Loucy (cell line): ENCODE measurements at regions not wholly inside any gene's neighbourhood (a gene's known extent, or its start where the extent isn't known, plus 50 kb on each side); places are given as distances from the start of the nearest gene placed in this dataset.

ENCODE experiments used
- H2AFZ ChIP-seq: fragments of 200-600 bp; sonication (generic); 2 replicates; pipeline ENCODE4 v1.6.0; 2016; ENCODE audit warnings: antibody characterized with exemption, mild to moderate bottlenecking, low read length, moderate library complexity
- H3F3A ChIP-seq: fragments of 200-600 bp; 2 replicates; pipeline ENCODE4 v1.6.0; 2016; ENCODE audit warnings: antibody characterized with exemption, low read depth, mild to moderate bottlenecking
- H3K27me3 ChIP-seq: fragments of 200-600 bp; sonication (generic); 2 replicates; pipeline ENCODE4 v1.6.1; 2014; ENCODE audit warnings: low read length, mild to moderate bottlenecking; ENCODE audit not compliant: insufficient read depth, poor library complexity, severe bottlenecking
- H3K36me3 ChIP-seq: fragments of 200-600 bp; sonication (generic); 2 replicates; pipeline ENCODE4 v1.6.1; 2016; ENCODE audit warnings: low read length; ENCODE audit not compliant: insufficient read depth
- H3K4me1 ChIP-seq: fragments of 200-600 bp; sonication (generic); 2 replicates; pipeline ENCODE4 v1.5.1; 2014; ENCODE audit warnings: low read length, mild to moderate bottlenecking; ENCODE audit not compliant: insufficient read depth, poor library complexity, severe bottlenecking
- H3K4me2 ChIP-seq: fragments of 200-600 bp; sonication (generic); 2 replicates; pipeline ENCODE4 v1.6.0; 2014; ENCODE audit warnings: antibody characterized with exemption, low read length, low read depth, mild to moderate bottlenecking; ENCODE audit not compliant: poor library complexity, severe bottlenecking
- H3K4me3 ChIP-seq: fragments of 200-600 bp; sonication (generic); 2 replicates; pipeline ENCODE4 v1.5.1; 2014; ENCODE audit warnings: low read length, mild to moderate bottlenecking, mixed read lengths; ENCODE audit not compliant: poor library complexity, severe bottlenecking
- H3K79me2 ChIP-seq: fragments of 200-600 bp; sonication (generic); 2 replicates; pipeline ENCODE4 v1.6.1; 2014; ENCODE audit warnings: low read length; ENCODE audit not compliant: insufficient read depth
- H3K9ac ChIP-seq: fragments of 200-600 bp; sonication (generic); 2 replicates; pipeline ENCODE4 v1.6.0; 2014; ENCODE audit warnings: mild to moderate bottlenecking, low read depth, low read length, moderate library complexity; ENCODE audit not compliant: poor library complexity, severe bottlenecking
- H3K9me2 ChIP-seq: fragments of 200-600 bp; sonication (generic); replicated peaks from 2 replicates; pipeline ENCODE4 v1.6.1; 2016; ENCODE audit warnings: low read depth, low read length, mixed read lengths
- H3K9me3 ChIP-seq: fragments of 200-600 bp; sonication (generic); 2 replicates; pipeline ENCODE4 v1.6.1; 2014; ENCODE audit warnings: mild to moderate bottlenecking, antibody characterized with exemption, low read length, low read depth; ENCODE audit not compliant: insufficient read depth
- H4K20me1 ChIP-seq: fragments of 200-600 bp; sonication (generic); 2 replicates; pipeline ENCODE4 v1.6.0; 2014; ENCODE audit warnings: antibody characterized with exemption, low read length, mild to moderate bottlenecking; ENCODE audit not compliant: insufficient read depth, poor library complexity, severe bottlenecking
- EZH2phosphoT487 ChIP-seq: fragments of 200-600 bp; IDR thresholded peaks from 2 replicates; pipeline ENCODE4 v1.6.1; 2018; ENCODE audit warnings: antibody characterized with exemption, mild to moderate bottlenecking, moderate library complexity, borderline replicate concordance
- TF ChIP-seq, protein P1 (sequence below): fragments of 200-600 bp; sonication (generic); conservative IDR thresholded peaks from 2 replicates; pipeline ENCODE4 v1.5.1; 2014; ENCODE audit warnings: mild to moderate bottlenecking, antibody characterized with exemption, low read length

- Histone ChIP-seq H3K9ac (peak overlapping the region; percentile 62), H4K20me1 (no peaks in the 10 kb centered on the region), H3K4me3 (peak overlapping the region; percentile 76), H3K9me3 (no peaks in the 10 kb centered on the region), H2AFZ (peak overlapping the region; percentile 98), H3K36me3 (no peaks in the 10 kb centered on the region), H3K9me2 (no peaks in the 10 kb centered on the region), H3K79me2 (no peaks in the 10 kb centered on the region), H3K27me3 (no peaks in the 10 kb centered on the region), H3F3A (no peaks in the 10 kb centered on the region), H3K4me2 (peak overlapping the region; percentile 89), H3K4me1 (peaks cover 15% of the 10 kb centered on the region)
- TF ChIP-seq EZH2phosphoT487, result no peak
- TF ChIP-seq, protein P1, sequence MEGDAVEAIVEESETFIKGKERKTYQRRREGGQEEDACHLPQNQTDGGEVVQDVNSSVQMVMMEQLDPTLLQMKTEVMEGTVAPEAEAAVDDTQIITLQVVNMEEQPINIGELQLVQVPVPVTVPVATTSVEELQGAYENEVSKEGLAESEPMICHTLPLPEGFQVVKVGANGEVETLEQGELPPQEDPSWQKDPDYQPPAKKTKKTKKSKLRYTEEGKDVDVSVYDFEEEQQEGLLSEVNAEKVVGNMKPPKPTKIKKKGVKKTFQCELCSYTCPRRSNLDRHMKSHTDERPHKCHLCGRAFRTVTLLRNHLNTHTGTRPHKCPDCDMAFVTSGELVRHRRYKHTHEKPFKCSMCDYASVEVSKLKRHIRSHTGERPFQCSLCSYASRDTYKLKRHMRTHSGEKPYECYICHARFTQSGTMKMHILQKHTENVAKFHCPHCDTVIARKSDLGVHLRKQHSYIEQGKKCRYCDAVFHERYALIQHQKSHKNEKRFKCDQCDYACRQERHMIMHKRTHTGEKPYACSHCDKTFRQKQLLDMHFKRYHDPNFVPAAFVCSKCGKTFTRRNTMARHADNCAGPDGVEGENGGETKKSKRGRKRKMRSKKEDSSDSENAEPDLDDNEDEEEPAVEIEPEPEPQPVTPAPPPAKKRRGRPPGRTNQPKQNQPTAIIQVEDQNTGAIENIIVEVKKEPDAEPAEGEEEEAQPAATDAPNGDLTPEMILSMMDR, result no peak
Measured at GRCh38 chr21:32887026-32887425, 115.5 kb upstream of the PAXBP1 start.

- H3K4me2 ChIP-seq, result no peak overlapping the region
- H2AFZ ChIP-seq, result no peak overlapping the region; the same call in 1 of the 2 replicates
- no peaks in the 10 kb centered on the region for H3K9me3 ChIP-seq
- H3K36me3 ChIP-seq, result no peaks in the 10 kb centered on the region
- no peaks in the 10 kb centered on the region for H4K20me1 ChIP-seq
- no peaks in the 10 kb centered on the region for H3K27me3 ChIP-seq
- H3K79me2 ChIP-seq, result no peaks in the 10 kb centered on the region
- H3F3A ChIP-seq, result no peaks in the 10 kb centered on the region
- no peaks in the 10 kb centered on the region for H3K9me2 ChIP-seq
- H3K9ac ChIP-seq, result no peak overlapping the region
- H3K4me3 ChIP-seq, result no peak overlapping the region
- TF ChIP-seq EZH2phosphoT487, result no peak
- TF ChIP-seq, protein P1, result no peak
- peaks cover 15% of the 10 kb centered on the region for H3K4me1 ChIP-seq
Measured at GRCh38 chr21:32888971-32889370, 117.4 kb upstream of the PAXBP1 start.

DNA sequence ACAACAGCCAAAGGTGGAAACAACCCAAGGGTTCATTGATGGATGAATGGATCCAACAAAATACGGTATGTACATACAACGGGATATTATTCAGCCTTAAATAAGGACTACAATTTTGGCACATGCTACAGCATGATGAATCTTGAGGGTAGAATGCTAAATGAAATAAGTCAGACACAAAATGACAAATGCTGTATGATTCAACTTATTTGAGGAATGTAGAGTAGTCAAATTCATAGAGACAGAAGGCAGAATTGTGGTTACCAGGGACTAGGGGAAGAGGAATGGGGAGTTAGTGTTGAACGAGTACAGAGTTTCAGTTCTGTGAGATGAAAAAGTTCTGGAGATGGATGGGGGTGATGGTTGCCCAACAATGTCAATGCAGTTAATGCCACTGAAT lies 118.0 kb upstream of the PAXBP1 start:
- Histone ChIP-seq H3K9ac (no peak overlapping the region), H3K27me3 (no peaks in the 10 kb centered on the region), H3K36me3 (no peaks in the 10 kb centered on the region), H3K4me1 (peaks cover 15% of the 10 kb centered on the region), H3K9me3 (no peaks in the 10 kb centered on the region), H2AFZ (no peak overlapping the region), H4K20me1 (no peaks in the 10 kb centered on the region), H3F3A (no peaks in the 10 kb centered on the region), H3K9me2 (no peaks in the 10 kb centered on the region), H3K4me3 (no peak overlapping the region), H3K4me2 (no peak overlapping the region), H3K79me2 (no peaks in the 10 kb centered on the region)
- TF ChIP-seq EZH2phosphoT487, result no peak
- TF ChIP-seq, protein P1, result no peak
